GM23338 (cell line): ENCODE measurements at regions not wholly inside any gene's neighbourhood (a gene's known extent, or its start where the extent isn't known, plus 50 kb on each side); places are given as distances from the start of the nearest gene placed in this dataset.

Experiments used
- ATAC-seq: fragments of 200-7000 bp; cut with Tn5 transposase; 3 replicates; pipeline ENCODE4 v1.9.1; 2020
- DNase-seq: peaks from one replicate; pipeline ENCODE4 v3.0.0-alpha.2; 2015; ENCODE audit warnings: low spot score
- H2AFZ ChIP-seq: fragments of 200-600 bp; sonication (generic); 2 replicates; pipeline ENCODE4 v1.8.0; 2016; ENCODE audit warnings: antibody characterized with exemption, mild to moderate bottlenecking, moderate library complexity
- H3F3A ChIP-seq: fragments of 200-600 bp; sonication (generic); replicated peaks from 2 replicates; pipeline ENCODE4 v1.8.0; 2017; ENCODE audit warnings: antibody characterized with exemption, mixed run types, low read depth
- H3K27ac ChIP-seq: fragments of 200-600 bp; sonication (generic); 2 replicates; pipeline ENCODE4 v1.6.1; 2016; ENCODE audit warnings: low read depth
- H3K27me3 ChIP-seq: fragments of 200-600 bp; sonication (generic); 2 replicates; pipeline ENCODE4 v1.8.0; 2016; ENCODE audit warnings: mild to moderate bottlenecking, mixed run types, moderate library complexity; ENCODE audit not compliant: insufficient read depth
- H3K36me3 ChIP-seq: fragments of 200-600 bp; sonication (generic); 2 replicates; pipeline ENCODE4 v1.8.0; 2016; ENCODE audit warnings: mild to moderate bottlenecking; ENCODE audit not compliant: insufficient read depth
- H3K4me1 ChIP-seq: fragments of 200-600 bp; sonication (generic); 2 replicates; pipeline ENCODE4 v1.8.0; 2016; ENCODE audit warnings: mild to moderate bottlenecking, moderate library complexity; ENCODE audit not compliant: insufficient read depth
- H3K4me2 ChIP-seq: fragments of 200-600 bp; sonication (generic); 2 replicates; pipeline ENCODE4 v1.7.1; 2017; ENCODE audit warnings: mixed run types
- H3K4me3 ChIP-seq: fragments of 200-600 bp; sonication (generic); 2 replicates; pipeline ENCODE4 v1.6.1; 2016; ENCODE audit warnings: mixed run types
- H3K79me2 ChIP-seq: fragments of 200-600 bp; sonication (generic); replicated peaks from 2 replicates; pipeline ENCODE4 v1.8.0; 2017; ENCODE audit warnings: mild to moderate bottlenecking; ENCODE audit not compliant: insufficient read depth
- H3K9me2 ChIP-seq: fragments of 200-600 bp; sonication (generic); 2 replicates; pipeline ENCODE4 v1.8.0; 2017; ENCODE audit not compliant: insufficient read depth
- H4K20me1 ChIP-seq: fragments of 200-600 bp; sonication (generic); replicated peaks from 2 replicates; pipeline ENCODE4 v1.8.0; 2017; ENCODE audit warnings: mild to moderate bottlenecking; ENCODE audit not compliant: insufficient read depth
- H3K27ac Mint-ChIP-seq: 2 replicates; pipeline ENCODE4 v1.8.0; 2020; ENCODE audit warnings: inconsistent platforms, mild to moderate bottlenecking, moderate library complexity, mixed read lengths
- H3K27me3 Mint-ChIP-seq: 3 replicates; pipeline ENCODE4 v1.8.0; 2022; ENCODE audit warnings: low read depth, mild to moderate bottlenecking, moderate library complexity, mixed read lengths, inconsistent platforms; ENCODE audit not compliant: insufficient read depth, poor library complexity
- H3K36me3 Mint-ChIP-seq: 3 replicates; pipeline ENCODE4 v1.8.0; 2021; ENCODE audit warnings: low read depth, mild to moderate bottlenecking, inconsistent platforms, moderate library complexity, mixed read lengths
- H3K4me1 Mint-ChIP-seq: 3 replicates; pipeline ENCODE4 v1.8.0; 2020; ENCODE audit warnings: mild to moderate bottlenecking, inconsistent platforms, mixed read lengths
- H3K4me3 Mint-ChIP-seq: 3 replicates; pipeline ENCODE4 v1.8.0; 2021; ENCODE audit warnings: moderate library complexity, mild to moderate bottlenecking, inconsistent platforms, mixed read lengths
- H3K9me3 Mint-ChIP-seq: 3 replicates; pipeline ENCODE4 v1.8.0; 2020; ENCODE audit warnings: moderate library complexity, mild to moderate bottlenecking, inconsistent platforms, mixed read lengths
- CREB1 ChIP-seq: fragments of 250-450 bp; sonication (Bioruptor Pico); IDR thresholded peaks from 2 replicates; pipeline ENCODE4 v1.5.0; 2020; ENCODE audit warnings: low read depth, mild to moderate bottlenecking, moderate library complexity
- CTCF ChIP-seq, 2 experiments: fragments of 200-600 bp in 1 of 2; sonication (generic) in 1 of 2; conservative IDR thresholded peaks; 2 replicates each; pipeline versions ENCODE4 v1.5.1 to v1.6.1; 2016 to 2017; ENCODE audit warnings: antibody characterized with exemption in 2 of 2, low read depth in 2 of 2, mild to moderate bottlenecking in 2 of 2, moderate library complexity in 1 of 2
- EZH2 ChIP-seq: fragments of 200-600 bp; sonication (generic); IDR thresholded peaks from one replicate; pipeline ENCODE4 v1.8.0; 2017; ENCODE audit warnings: antibody characterized with exemption, mild to moderate bottlenecking, low read depth; ENCODE audit not compliant: unreplicated experiment
- EZH2phosphoT487 ChIP-seq: fragments of 200-600 bp; sonication (generic); IDR thresholded peaks from one replicate; pipeline ENCODE4 v1.8.1; 2018; ENCODE audit warnings: antibody characterized with exemption; ENCODE audit not compliant: unreplicated experiment
- JUNB ChIP-seq: IDR thresholded peaks from one replicate; pipeline ENCODE4 v1.6.1; 2016; ENCODE audit warnings: antibody characterized with exemption; ENCODE audit not compliant: unreplicated experiment
- NANOG ChIP-seq: IDR thresholded peaks from 2 replicates; pipeline ENCODE4 v1.6.1; 2016; ENCODE audit warnings: antibody characterized with exemption, borderline replicate concordance
- POLR2AphosphoS5 ChIP-seq: IDR thresholded peaks from 2 replicates; pipeline ENCODE4 v1.6.1; 2016; ENCODE audit warnings: antibody characterized with exemption, low read depth
- STAT1 ChIP-seq: IDR thresholded peaks from one replicate; pipeline ENCODE4 v1.6.1; 2016; ENCODE audit warnings: antibody characterized with exemption; ENCODE audit not compliant: unreplicated experiment
- ZNF114 ChIP-seq: fragments of 250-450 bp; sonication (Bioruptor Pico); IDR thresholded peaks from 2 replicates; pipeline ENCODE4 v1.5.0; 2020; ENCODE audit warnings: mild to moderate bottlenecking, moderate library complexity
- ZNF331 ChIP-seq: fragments of 250-450 bp; sonication (Bioruptor Pico); IDR thresholded peaks from 2 replicates; pipeline ENCODE4 v1.5.0; 2020; ENCODE audit warnings: low read depth, mild to moderate bottlenecking, moderate library complexity
- ZNF462 ChIP-seq: fragments of 250-450 bp; sonication (Bioruptor Pico); IDR thresholded peaks from 2 replicates; pipeline ENCODE4 v1.5.0; 2020; ENCODE audit warnings: mild to moderate bottlenecking, moderate library complexity
- TF ChIP-seq, protein P1 (sequence below): IDR thresholded peaks from one replicate; pipeline ENCODE4 v1.6.1; 2018; ENCODE audit warnings: antibody characterized with exemption; ENCODE audit not compliant: unreplicated experiment
- TF ChIP-seq, protein P2 (sequence below): IDR thresholded peaks from 2 replicates; pipeline ENCODE4 v1.6.1; 2016; ENCODE audit warnings: antibody characterized with exemption

DNA sequence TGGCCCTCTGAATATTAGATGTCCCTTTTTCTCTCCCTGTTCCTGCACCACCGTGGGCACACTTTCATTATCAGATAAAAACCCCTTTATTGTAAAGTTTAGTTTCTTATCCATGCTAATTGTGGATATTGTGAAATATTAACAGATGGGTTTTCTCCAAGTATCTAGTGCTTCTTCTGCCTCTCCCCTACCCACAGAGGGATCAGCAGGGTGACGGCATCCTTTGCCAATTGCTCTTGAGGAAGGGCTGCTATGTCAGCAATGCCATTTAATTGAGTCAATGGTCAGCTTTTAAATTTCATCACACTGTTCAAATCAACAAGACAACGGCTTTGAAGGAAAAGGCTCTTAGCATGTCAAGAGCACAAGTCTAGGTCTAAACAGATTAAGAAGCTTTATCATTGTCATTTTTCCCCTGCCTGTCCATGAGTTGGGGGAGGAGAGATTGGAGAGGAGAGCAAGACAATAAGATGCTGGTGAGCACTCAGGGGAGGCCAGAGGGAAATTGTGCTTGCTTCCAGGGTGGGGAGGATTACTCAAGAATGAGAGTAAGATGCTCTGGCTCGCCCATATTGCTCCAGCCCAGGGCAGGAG, 443.0 kb upstream of the CCL2 start:
- Mint-ChIP-seq H3K4me3 (no peak overlapping the region), H3K27me3 (peaks cover 4% of the 10 kb centered on the region), H3K4me1 (peaks cover 19% of the 10 kb centered on the region), H3K27ac (no peak overlapping the region), H3K9me3 (no peaks in the 10 kb centered on the region), H3K36me3 (no peaks in the 10 kb centered on the region)
- Histone ChIP-seq H4K20me1 (no peaks in the 10 kb centered on the region; the same call in 1 of the 2 replicates), H3K79me2 (no peaks in the 10 kb centered on the region), H3K27ac (no peak overlapping the region), H3K4me1 (peaks cover 6% of the 10 kb centered on the region; the same call in 1 of the 2 replicates), H2AFZ (no peak overlapping the region), H3K4me3 (no peak overlapping the region), H3F3A (no peaks in the 10 kb centered on the region), H3K36me3 (no peaks in the 10 kb centered on the region), H3K9me2 (peaks cover 15% of the 10 kb centered on the region), H3K4me2 (no peak overlapping the region; the same call in 1 of the 2 replicates), H3K27me3 (no peaks in the 10 kb centered on the region)
- ATAC-seq (no peak), DNase-seq (no peak)
- TF ChIP-seq ZNF114 (CRISPR knock-in tag): no peak
- TF ChIP-seq, protein P1, sequence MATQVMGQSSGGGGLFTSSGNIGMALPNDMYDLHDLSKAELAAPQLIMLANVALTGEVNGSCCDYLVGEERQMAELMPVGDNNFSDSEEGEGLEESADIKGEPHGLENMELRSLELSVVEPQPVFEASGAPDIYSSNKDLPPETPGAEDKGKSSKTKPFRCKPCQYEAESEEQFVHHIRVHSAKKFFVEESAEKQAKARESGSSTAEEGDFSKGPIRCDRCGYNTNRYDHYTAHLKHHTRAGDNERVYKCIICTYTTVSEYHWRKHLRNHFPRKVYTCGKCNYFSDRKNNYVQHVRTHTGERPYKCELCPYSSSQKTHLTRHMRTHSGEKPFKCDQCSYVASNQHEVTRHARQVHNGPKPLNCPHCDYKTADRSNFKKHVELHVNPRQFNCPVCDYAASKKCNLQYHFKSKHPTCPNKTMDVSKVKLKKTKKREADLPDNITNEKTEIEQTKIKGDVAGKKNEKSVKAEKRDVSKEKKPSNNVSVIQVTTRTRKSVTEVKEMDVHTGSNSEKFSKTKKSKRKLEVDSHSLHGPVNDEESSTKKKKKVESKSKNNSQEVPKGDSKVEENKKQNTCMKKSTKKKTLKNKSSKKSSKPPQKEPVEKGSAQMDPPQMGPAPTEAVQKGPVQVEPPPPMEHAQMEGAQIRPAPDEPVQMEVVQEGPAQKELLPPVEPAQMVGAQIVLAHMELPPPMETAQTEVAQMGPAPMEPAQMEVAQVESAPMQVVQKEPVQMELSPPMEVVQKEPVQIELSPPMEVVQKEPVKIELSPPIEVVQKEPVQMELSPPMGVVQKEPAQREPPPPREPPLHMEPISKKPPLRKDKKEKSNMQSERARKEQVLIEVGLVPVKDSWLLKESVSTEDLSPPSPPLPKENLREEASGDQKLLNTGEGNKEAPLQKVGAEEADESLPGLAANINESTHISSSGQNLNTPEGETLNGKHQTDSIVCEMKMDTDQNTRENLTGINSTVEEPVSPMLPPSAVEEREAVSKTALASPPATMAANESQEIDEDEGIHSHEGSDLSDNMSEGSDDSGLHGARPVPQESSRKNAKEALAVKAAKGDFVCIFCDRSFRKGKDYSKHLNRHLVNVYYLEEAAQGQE: no peak
- no peak for TF ChIP-seq EZH2
- no peak for TF ChIP-seq CREB1 (CRISPR knock-in tag)
- no peak for TF ChIP-seq STAT1
- no peak for TF ChIP-seq POLR2AphosphoS5
- TF ChIP-seq NANOG: no peak
- no peak for TF ChIP-seq EZH2phosphoT487
- TF ChIP-seq JUNB: no peak
- no peak for TF ChIP-seq ZNF331
- no peak for TF ChIP-seq CTCF (conservative IDR thresholded peaks at IDR 0.05; ENCODE audit: low read depth in 2 of 2)
- no peak for TF ChIP-seq ZNF462
- TF ChIP-seq, protein P2, sequence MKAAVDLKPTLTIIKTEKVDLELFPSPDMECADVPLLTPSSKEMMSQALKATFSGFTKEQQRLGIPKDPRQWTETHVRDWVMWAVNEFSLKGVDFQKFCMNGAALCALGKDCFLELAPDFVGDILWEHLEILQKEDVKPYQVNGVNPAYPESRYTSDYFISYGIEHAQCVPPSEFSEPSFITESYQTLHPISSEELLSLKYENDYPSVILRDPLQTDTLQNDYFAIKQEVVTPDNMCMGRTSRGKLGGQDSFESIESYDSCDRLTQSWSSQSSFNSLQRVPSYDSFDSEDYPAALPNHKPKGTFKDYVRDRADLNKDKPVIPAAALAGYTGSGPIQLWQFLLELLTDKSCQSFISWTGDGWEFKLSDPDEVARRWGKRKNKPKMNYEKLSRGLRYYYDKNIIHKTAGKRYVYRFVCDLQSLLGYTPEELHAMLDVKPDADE: no peak
